GM23248 (cell line): ENCODE measurements at regions not wholly inside any gene's neighbourhood (a gene's known extent, or its start where the extent isn't known, plus 50 kb on each side); places are given as distances from the start of the nearest gene placed in this dataset.
"Not testable (repeated sequence)": the region's sequence is repeated elsewhere in the genome, so short reads cannot be mapped to it uniquely, and the experiment has no call there.

Experiments used
- DNase-seq: peaks from one replicate; pipeline ENCODE4 v3.0.0-alpha.2; 2015
- H2AFZ ChIP-seq: fragments of 200-600 bp; sonication (generic); 2 replicates; pipeline ENCODE4 v1.6.1; 2016; ENCODE audit warnings: antibody characterized with exemption
- H3F3A ChIP-seq: fragments of 200-600 bp; sonication (generic); 2 replicates; pipeline ENCODE4 v1.6.1; 2016; ENCODE audit warnings: mild to moderate bottlenecking, antibody characterized with exemption, mixed run types; ENCODE audit not compliant: insufficient read depth
- H3K27ac ChIP-seq: fragments of 200-600 bp; sonication (generic); 2 replicates; pipeline ENCODE4 v1.5.1; 2016; ENCODE audit warnings: mild to moderate bottlenecking
- H3K27me3 ChIP-seq: fragments of 200-600 bp; sonication (generic); replicated peaks from 2 replicates; pipeline ENCODE4 v1.6.1; 2016; ENCODE audit warnings: mild to moderate bottlenecking; ENCODE audit not compliant: insufficient read depth
- H3K36me3 ChIP-seq: fragments of 200-600 bp; sonication (generic); 2 replicates; pipeline ENCODE4 v1.6.1; 2016; ENCODE audit warnings: low read depth, mild to moderate bottlenecking
- H3K4me1 ChIP-seq: fragments of 200-600 bp; sonication (generic); 2 replicates; pipeline ENCODE4 v1.6.1; 2016; ENCODE audit warnings: mild to moderate bottlenecking; ENCODE audit not compliant: insufficient read depth
- H3K4me2 ChIP-seq: fragments of 200-600 bp; sonication (generic); one replicate; pipeline ENCODE4 v1.6.1; 2016; ENCODE audit warnings: mild to moderate bottlenecking; ENCODE audit not compliant: unreplicated experiment
- H3K4me3 ChIP-seq: fragments of 200-600 bp; sonication (generic); 2 replicates; pipeline ENCODE4 v1.5.1; 2016; ENCODE audit warnings: mild to moderate bottlenecking
- H3K79me2 ChIP-seq: fragments of 200-600 bp; sonication (generic); 2 replicates; pipeline ENCODE4 v1.6.1; 2016; ENCODE audit warnings: mild to moderate bottlenecking; ENCODE audit not compliant: insufficient read depth
- H3K9ac ChIP-seq: fragments of 200-600 bp; sonication (generic); 2 replicates; pipeline ENCODE4 v1.6.1; 2016; ENCODE audit warnings: mild to moderate bottlenecking
- H3K9me2 ChIP-seq: fragments of 200-600 bp; sonication (generic); 2 replicates; pipeline ENCODE4 v1.6.1; 2016; ENCODE audit warnings: mixed run types, mild to moderate bottlenecking, moderate library complexity; ENCODE audit not compliant: insufficient read depth
- H3K9me3 ChIP-seq: fragments of 200-600 bp; sonication (generic); one replicate; pipeline ENCODE4 v1.6.1; 2017; ENCODE audit warnings: low read depth
- H4K20me1 ChIP-seq: fragments of 200-600 bp; sonication (generic); 2 replicates; pipeline ENCODE4 v1.6.0; 2016; ENCODE audit not compliant: insufficient read depth
- EZH2 ChIP-seq: fragments of 200-600 bp; sonication (generic); IDR thresholded peaks from 2 replicates; pipeline ENCODE4 v1.6.1; 2018; ENCODE audit warnings: antibody characterized with exemption, mild to moderate bottlenecking; ENCODE audit not compliant: insufficient read depth, poor library complexity, severe bottlenecking
- EZH2phosphoT487 ChIP-seq: fragments of 200-600 bp; sonication (generic); IDR thresholded peaks from 2 replicates; pipeline ENCODE4 v1.6.1; 2018; ENCODE audit warnings: antibody characterized with exemption, moderate library complexity, mild to moderate bottlenecking, low read depth; ENCODE audit not compliant: insufficient read depth
- WGBS, 2 experiments: methylation state at CpG; one replicate each; pipeline ENCODE4 v1.1.6; 2015 to 2017; ENCODE audit warnings: low lambda C conversion rate in 2 of 2, low coverage in 1 of 2; ENCODE audit errors: missing lambda C conversion rate in 2 of 2; 5-methylcytosine and 5-hydroxymethylcytosine counted together
- in situ Hi-C: fragments of 300-500 bp; cut with MboI; formaldehyde crosslinking; loops from 2 replicates; pipeline ENCODE4 v1.15.0; 2020

- Histone ChIP-seq H3K36me3 (no peaks in the 10 kb centered on the region), H3K9me3 (no peaks in the 10 kb centered on the region), H3K79me2 (no peaks in the 10 kb centered on the region), H3K27me3 (no peaks in the 10 kb centered on the region), H4K20me1 (no peaks in the 10 kb centered on the region), H3K4me2 (no peak overlapping the region), H3K4me1 (no peaks in the 10 kb centered on the region), H3F3A (no peaks in the 10 kb centered on the region), H2AFZ (no peak overlapping the region), H3K4me3 (no peak overlapping the region), H3K27ac (no peak overlapping the region), H3K9ac (no peak overlapping the region), H3K9me2 (no peaks in the 10 kb centered on the region)
- in situ Hi-C loops: no loop called here
- 58 to 63% methylated on average over 1 of the region's 1 CpG for WGBS, 2 experiments
- TF ChIP-seq EZH2: no peak
- no peak for TF ChIP-seq EZH2phosphoT487
- no peak for DNase-seq
These were observed 117.7 kb downstream of the TMEM167A start for GRCh38 chr5:82959466-82959865.

DNA sequence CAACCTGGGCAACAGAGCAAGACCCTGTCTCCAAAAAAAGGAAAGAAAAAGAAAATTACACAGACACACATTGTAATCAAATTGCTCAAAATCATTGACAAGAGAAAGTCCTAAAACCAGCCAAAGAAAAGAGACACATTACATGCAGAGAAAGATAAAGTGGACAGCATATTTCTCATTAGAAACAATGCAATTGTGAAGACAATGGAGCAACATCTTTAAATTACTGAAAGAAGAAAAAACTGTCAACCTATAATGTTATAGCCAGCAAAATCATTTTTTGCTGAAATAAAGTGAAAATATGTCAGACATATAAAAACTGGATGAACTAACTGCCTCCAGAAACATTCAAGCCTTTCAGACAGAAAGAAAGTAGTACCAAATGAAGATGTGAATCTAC lies 120.6 kb downstream of the TMEM167A start:
- H3K9ac ChIP-seq: no peak overlapping the region
- H3K36me3 ChIP-seq: no peaks in the 10 kb centered on the region
- in situ Hi-C loops: no loop called here
- no peaks in the 10 kb centered on the region for H3K4me1 ChIP-seq
- TF ChIP-seq EZH2 (no peak), EZH2phosphoT487 (no peak)
- no peaks in the 10 kb centered on the region for H3K9me2 ChIP-seq
- no peaks in the 10 kb centered on the region for H3K79me2 ChIP-seq
- H3K9me3 ChIP-seq: no peaks in the 10 kb centered on the region
- no peak overlapping the region for H2AFZ ChIP-seq
- H3K27me3 ChIP-seq: no peaks in the 10 kb centered on the region
- no peaks in the 10 kb centered on the region for H3F3A ChIP-seq
- H4K20me1 ChIP-seq: no peaks in the 10 kb centered on the region
- no peak overlapping the region for H3K4me3 ChIP-seq
- H3K4me2 ChIP-seq: no peak overlapping the region
- DNase-seq: no peak
- H3K27ac ChIP-seq: no peak overlapping the region

- H3F3A ChIP-seq: no peaks in the 10 kb centered on the region
- H3K36me3 ChIP-seq: no peaks in the 10 kb centered on the region
- H3K9me3 ChIP-seq: no peaks in the 10 kb centered on the region
- H3K79me2 ChIP-seq: no peaks in the 10 kb centered on the region
- no peaks in the 10 kb centered on the region for H3K27me3 ChIP-seq
- TF ChIP-seq EZH2 (no peak), EZH2phosphoT487 (no peak)
- WGBS, 2 experiments: 84 to 100% methylated on average over 1 of the region's 1 CpG
- in situ Hi-C loops: no loop called here
- H2AFZ ChIP-seq: no peak overlapping the region
- H3K9me2 ChIP-seq: no peaks in the 10 kb centered on the region
- H4K20me1 ChIP-seq: no peaks in the 10 kb centered on the region
- H3K4me1 ChIP-seq: no peaks in the 10 kb centered on the region
- no peak overlapping the region for H3K4me2 ChIP-seq
- no peak overlapping the region for H3K27ac ChIP-seq
- H3K4me3 ChIP-seq: no peak overlapping the region
- no peak overlapping the region for H3K9ac ChIP-seq
- peak; percentile 20 for DNase-seq
These were observed 124.9 kb downstream of the TMEM167A start for GRCh38 chr5:82952326-82952725.

DNA sequence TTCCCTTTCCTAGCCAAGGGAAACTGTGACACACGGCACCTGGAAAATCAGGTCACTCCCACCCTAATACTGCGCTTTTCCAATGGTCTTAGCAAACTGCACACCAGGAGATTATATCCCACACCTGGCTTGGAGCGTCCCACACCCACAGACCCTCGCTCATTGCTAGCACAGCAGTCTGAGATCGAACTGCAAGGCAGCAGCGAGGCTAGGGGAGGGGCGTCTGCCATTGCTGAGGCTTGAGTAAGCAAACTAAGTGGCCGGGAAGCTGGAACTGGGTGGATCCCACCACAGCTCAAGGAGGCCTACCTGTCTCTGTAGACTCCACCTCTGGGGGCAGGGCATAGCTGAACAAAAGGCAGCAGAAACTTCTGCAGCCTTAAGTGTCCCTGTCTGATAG lies 132.9 kb downstream of the TMEM167A start:
- H4K20me1 ChIP-seq, H3K4me3 ChIP-seq, H3K27me3 ChIP-seq, H3K36me3 ChIP-seq, H3K79me2 ChIP-seq, in situ Hi-C loops, H3F3A ChIP-seq, H3K4me2 ChIP-seq, H2AFZ ChIP-seq, H3K4me1 ChIP-seq, H3K9ac ChIP-seq, H3K9me3 ChIP-seq, H3K9me2 ChIP-seq, H3K27ac ChIP-seq, DNase-seq: not testable (repeated sequence)
- WGBS, 2 experiments: 54 to 61% methylated on average over 8 of the region's 8 CpGs

DNA sequence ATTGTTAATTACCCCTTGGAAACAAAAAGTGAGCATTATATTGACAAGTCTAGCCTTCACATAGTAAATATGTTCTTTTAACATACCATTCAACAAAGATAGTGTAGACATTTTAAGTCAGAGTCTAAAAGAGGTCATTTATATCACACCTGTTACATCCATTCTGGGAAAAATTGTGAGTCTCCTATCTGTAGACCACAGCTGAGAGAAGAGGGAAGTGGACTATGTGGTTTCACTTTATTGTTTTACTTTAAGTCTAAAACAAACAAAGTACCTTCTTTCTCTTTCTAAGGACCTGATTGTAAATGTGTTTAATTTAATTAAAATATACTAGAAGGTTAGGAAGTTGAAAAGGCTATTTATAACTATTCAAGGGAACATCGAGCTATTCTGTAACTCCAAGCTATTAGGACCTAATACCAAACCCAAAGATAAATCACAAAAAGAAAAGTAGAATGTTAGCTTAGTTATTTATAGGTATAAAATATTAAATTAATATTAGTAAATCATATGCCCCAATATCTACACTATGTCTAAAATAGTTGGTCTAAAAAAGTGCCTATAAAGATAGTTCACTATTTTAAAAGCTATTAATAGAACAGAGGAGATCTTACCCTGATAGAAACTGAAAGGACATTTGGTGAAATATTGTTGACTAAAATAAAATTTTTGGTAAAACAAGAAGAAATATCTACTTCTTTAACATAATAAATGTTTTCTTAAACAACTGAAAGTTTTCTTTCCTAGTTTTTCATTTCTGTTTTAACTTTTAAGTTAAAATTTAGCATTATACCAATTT lies 134.9 kb downstream of the TMEM167A start:
- no peak overlapping the region for H3K9ac ChIP-seq
- H3K27me3 ChIP-seq: no peaks in the 10 kb centered on the region
- no peak overlapping the region for H3K4me2 ChIP-seq
- 17 to 22% methylated on average over 1 of the region's 1 CpG for WGBS, 2 experiments
- in situ Hi-C loops: no loop called here
- H4K20me1 ChIP-seq: no peaks in the 10 kb centered on the region
- no peaks in the 10 kb centered on the region for H3F3A ChIP-seq
- H3K36me3 ChIP-seq: no peaks in the 10 kb centered on the region
- no peak overlapping the region for H3K4me3 ChIP-seq
- no peaks in the 10 kb centered on the region for H3K9me3 ChIP-seq
- DNase-seq: no peak
- no peak overlapping the region for H2AFZ ChIP-seq
- no peak overlapping the region for H3K27ac ChIP-seq
- no peaks in the 10 kb centered on the region for H3K4me1 ChIP-seq
- no peak for TF ChIP-seq EZH2
- TF ChIP-seq EZH2phosphoT487: no peak
- H3K79me2 ChIP-seq: no peaks in the 10 kb centered on the region
- H3K9me2 ChIP-seq: no peaks in the 10 kb centered on the region
